ENCODE measurements at regions not wholly inside any gene's neighbourhood (a gene's known extent, or its start where the extent isn't known, plus 50 kb on each side); places are given as distances from the start of the nearest gene placed in this dataset.

- TF ChIP-seq CTCF (IDR thresholded peaks at IDR 0.05; ENCODE audit: insufficient read depth, low read length, poor library complexity, severe bottlenecking) (no peak), EZH2phosphoT487 (conservative IDR thresholded peaks at IDR 0.05; ENCODE audit: low read length) (no peak)
Observed at GRCh38 chr4:24089851-24090534, 200.1 kb upstream of the PPARGC1A start.

All from SU-DHL-6 (cell line).